ENCODE measurements at regions not wholly inside any gene's neighbourhood (a gene's known extent, or its start where the extent isn't known, plus 50 kb on each side); places are given as distances from the start of the nearest gene placed in this dataset.

DNA sequence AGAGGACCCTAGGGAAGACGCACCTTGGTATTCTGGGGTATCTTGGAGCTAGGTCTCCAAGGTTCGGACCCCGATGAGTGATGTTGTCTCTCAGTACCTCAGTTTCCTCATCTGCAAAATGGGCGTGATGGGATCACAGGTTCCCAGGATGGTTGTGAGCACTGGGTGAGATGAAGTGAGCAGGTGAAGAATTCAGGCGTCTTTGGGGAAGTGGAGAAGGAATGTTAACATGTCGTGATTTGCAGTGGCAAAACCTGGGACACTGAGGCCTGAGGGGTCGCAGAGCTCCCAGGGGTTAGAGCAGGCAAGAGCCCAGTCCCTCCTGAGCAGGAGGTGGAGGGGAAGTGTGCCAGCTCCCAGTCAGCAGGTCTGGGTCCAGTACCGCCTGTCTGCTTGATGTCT, 215.1 kb upstream of the GSE1 start:
- DNase-seq: no peak

DNA sequence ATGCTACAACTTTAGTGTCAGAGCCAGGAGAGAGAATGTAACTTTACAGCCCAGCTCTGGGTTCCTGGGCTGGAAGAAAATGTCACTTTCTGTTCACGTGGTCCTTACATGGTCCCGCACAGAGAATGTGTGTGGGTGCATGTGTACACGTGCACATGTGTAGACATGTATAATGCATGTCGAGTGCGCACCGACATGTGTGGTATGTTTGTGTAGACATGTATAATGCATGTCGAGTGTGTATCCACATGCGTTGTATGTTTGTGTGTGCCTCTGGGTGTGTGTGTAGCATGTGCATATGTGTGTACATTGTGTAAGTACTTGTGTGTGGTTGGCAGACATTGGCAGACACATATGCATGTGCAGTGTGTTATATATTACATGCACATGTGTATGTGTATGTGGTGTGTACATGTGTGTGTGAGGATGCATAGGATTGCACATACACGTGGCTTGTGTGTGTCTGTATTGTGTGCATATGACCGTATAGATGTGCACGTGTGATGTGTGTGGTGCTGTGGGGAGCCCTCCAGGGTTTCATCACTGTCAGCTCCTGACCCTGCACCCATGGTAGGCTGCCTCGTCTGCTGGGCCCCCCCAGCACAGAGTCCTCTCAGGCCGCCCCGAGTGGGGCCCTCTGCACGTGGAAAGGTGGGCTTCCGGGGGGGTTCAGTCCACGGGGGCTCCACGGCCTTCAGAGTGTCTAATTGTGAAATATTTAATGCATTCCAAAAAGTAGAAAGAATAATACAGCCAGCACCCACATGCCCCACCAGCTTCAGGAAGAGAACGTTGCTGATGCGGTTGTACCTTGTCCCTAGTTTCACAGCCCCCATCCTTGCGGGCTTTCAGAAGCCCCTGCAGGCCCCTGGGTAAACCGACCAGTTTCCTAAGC, 214.2 kb upstream of the GSE1 start:
- no peak for DNase-seq

DNA sequence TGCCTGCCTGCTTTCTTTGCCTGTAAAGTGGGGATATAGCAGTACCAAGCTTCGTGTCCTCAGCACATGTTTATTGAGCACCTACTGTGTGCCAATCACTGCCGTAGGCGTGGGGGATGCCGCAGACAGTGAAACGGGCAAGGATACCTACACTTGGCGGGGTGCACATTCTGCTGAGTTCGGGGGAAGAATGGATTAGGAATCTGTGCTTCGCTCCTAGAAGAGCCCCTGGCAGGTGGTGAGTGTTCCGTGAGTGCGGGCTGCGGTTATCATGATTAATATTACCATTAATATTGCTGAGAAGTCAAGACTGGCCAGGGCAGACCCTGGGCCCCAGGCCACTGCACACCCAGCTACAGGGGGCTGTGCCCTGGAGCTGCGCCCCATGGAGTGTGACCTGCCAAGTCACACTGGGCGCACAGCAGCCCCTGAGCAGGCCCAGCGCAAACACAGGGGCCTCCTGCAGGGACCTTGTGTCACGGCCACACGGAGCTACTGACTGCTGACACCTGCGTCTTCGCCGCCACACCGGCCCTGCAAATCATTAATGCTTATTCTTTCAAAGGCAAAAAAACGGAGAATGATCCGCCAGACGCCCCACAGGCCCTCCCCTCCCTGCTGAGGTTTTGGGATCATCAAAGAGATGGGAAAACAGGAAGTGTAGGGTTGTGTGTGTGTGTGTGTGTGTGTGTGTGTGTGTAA, 213.4 kb upstream of the GSE1 start:
- peak; percentile 35 for DNase-seq

DNA sequence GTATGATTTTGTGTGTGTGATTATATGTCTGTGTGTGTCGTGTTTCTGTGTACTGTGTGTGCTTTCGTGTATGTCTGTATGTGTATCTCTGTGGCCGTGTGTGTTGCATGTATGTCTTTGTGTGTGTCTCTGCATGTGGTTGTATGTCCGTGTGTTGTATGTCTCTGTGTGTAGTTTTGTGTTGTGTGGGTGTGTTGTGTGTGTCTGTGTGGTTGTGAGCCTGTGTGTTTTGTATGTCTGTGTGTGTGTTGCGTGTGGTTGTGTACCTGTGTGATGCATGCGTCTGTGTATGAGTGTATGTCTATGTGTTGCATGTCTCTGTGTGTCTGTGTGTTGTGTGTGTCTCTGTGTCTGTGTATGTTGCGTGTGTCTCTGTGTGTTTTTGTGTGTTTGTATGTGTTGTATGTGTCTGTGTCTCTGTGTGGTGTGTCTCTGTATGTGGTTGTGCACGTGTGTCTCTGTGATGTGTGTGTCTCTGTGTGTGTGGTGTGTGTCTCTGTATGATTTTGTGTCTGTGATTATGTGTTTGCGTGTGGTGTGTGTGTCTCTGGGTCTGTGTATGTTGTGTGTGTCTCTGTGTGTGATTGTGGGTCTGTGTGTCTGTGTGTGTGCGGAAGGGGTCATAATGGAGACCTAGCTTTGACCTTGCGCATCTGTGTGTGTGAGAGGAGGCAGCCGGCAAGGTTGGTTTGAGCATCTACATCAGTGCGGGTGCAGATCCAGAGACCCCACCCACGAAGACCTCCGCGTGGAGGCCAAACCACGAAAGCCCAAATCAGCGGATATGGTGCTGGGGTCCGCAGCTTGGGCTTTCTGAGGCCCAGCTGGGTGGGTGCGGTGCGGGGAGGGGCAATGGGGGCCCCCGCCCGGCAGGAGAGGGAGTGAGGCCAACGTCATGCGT, 212.6 kb upstream of the GSE1 start:
- no peak for DNase-seq

DNA sequence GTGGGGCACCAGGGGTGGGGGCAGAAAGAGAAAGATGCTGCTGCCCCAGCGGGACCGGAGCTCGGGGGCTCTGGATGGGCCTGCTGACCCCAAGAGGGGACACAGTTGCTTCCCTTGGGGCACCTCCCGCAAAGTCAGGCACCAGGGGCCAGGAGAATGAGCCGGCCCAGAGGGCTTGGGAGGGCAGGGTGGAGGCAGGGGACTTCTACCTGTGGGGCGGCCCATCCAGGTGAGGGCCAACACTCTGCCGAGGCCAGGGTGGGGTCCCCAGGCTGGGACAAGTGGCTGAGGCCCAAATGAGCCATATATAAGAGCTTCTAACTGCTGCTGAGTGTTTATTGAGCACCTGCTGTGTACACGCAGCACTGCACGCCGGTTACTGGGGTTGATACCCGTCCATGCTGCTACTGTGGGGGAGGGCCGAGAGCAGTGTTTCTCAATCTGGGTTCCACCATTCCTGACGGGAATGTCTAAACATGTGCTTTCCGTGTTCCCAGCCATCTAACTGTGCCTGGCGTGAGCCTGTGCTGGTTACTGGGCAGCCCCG, 211.7 kb upstream of the GSE1 start:
- no peak for DNase-seq

DNA sequence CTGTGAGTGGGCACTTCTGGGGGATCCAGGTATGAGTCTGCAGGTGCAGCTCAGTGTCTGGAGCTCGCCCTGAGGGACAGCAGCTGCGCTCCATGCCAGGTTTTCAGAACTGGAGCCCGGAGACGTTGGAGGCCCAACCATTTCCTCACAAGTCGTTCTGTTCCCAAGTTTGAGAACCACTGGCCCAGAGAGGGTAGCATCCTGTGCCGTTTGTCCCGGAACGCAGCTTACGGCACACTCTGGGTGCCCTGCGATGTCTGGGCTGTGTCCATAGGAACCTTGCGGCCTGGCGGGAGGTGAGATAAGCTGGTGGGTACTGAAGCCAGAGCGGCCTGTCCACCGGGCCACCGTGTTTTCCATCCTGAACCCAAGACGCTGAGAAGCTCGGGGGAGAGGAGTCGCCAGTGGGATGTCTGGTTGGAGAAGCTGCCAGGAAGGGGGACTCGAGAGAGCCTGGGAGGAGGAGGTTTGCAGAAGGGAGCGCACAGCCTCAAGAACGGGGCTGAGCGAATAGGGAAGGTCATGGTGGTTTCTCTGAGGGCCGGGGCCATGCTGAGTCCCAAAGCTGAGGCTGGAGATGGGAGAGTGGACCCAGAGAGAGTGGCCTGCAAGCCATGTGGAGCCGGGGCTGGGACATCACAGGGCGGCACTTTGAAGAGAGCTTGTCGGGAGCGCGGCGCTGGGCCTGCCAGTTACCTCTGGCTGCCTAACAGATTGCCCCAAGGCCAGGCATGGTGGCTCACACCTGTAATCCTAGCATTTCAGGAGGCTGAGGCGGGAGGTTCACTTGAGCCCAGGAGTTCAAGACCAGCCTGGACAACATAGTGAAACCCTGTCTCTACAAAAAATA, 211.0 kb upstream of the GSE1 start:
- DNase-seq: no peak

DNA sequence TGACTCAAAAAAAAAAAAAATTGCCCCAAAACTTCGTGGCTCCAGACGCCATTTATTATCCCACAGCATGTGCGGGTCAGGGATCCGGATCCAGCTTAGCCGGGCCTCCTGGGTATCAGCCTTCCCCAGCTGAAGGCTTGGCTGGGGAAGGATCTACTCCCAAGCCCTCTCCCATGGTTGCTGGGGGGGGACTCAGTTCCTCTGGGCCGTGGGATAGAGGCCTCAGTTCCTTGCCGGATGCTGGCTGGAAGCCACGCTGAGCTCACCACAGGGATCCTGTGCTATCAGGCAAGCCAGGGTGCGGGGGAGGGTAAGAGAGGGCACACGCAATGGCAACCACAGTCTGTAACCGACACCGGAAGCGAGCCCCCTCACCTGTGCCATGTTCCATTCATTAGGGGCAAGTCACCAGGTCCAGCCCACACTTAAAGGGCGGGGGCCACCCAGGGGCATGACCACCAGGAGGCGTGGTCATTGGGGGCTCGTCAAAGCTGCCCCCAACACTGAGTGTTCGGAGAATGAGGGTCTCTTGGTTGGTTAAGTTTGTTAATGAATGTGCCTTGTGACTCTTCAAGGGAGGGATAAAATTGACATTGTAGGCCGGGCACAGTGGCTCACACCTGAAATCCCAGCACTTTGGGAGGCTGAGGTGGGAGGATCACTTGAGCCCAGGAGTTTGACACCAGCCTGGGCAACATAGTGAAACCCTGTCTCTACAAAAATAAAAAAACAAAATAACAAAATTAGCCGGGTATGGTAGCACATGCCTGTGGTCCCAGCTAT, 210.0 kb upstream of the GSE1 start:
- peak; percentile 64 for DNase-seq

DNA sequence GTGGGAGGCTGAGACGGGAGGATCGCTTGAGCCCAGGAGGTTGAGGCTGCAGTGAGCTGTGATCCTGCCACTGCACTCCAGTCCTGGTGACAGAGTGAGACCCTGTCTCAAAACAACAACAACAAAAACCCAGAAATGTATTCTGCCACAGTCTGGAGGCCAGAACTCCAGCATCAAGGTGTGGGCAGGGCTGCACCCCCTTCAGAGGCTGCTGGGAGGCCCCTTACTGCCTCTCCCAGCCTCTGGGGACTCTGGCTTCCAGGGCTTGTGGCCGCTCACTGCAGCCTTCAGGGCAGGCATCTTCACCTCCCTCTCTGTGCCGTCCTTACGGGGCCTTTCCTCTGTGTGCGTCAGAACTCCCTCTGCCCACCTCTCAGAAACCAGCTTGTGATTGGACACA, 209.4 kb upstream of the GSE1 start:
- no peak for DNase-seq

DNA sequence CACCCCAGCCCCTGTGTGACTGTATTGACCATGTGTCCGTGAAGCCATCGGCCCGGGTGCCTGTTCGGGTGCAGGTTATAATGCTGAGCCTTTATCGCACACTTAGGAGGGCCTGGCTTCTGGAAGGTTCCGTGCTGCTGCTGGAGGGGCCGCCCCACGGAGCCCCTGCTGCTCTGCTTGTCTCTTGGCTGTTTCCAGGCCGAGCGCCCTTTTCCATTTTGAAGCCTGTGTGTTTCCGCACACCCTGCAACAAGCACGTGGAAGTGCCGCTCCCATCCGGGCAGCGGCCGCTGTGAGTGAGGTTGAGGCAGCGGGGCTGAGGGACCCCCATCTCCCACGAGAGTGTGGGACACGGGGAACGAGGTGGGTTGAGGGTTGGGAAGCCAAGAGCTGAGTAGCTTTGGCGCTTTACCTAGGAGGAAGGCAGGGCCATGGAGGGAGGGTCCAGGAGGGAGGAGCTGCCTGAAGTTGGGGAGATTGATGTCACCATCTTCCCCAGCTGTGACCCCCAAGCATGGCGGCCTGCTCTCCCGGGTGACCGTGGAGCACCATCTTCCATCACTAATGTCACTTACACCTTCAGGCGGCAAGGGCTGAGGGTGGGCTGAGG, 200.1 kb upstream of the GSE1 start:
- DNase-seq: no peak

DNA sequence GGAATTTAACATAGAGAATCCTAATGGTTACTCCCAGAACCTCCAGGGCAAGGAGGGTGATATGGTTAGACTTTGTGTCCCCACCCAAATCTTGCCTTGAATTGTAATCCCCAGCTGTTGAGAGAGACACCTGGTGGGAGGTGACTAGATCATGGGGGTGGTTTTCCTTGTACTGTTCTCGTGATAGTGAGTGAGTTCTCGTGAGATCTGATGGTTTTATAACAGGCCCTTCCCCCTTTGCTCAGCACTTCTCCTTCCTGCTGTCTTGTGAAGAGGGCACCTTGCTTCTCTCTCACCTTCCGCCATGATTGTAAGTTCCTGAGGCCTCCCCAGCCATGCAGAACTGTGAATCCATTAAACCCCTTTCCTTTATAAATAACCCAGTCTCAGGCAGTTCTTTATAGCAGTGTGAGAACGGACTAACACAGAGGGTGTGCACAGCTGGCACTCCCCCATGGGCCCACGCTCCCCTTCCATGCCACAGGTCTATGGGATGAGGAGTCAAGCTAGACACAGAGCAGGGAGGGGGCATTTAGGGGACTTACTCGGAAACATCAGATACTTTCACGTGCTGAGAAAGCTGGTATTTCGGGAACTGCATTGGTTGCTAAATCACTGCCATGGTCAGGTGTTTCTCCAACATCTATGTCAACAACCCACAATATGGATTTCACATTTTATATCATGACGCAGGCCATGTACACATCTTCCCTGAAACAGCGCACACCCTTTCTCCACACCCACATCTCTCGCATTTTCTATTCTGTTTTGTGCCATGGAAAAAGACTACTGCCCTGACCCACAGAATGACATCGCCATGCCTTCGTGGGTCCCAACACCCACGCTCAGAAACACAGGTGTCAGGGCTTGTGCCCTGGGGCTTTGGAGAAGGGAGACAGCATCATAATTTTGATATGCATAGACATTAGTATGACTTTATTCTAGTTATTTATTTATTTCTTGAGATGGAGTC, 199.1 kb upstream of the GSE1 start:
- DNase-seq: no peak

DNA sequence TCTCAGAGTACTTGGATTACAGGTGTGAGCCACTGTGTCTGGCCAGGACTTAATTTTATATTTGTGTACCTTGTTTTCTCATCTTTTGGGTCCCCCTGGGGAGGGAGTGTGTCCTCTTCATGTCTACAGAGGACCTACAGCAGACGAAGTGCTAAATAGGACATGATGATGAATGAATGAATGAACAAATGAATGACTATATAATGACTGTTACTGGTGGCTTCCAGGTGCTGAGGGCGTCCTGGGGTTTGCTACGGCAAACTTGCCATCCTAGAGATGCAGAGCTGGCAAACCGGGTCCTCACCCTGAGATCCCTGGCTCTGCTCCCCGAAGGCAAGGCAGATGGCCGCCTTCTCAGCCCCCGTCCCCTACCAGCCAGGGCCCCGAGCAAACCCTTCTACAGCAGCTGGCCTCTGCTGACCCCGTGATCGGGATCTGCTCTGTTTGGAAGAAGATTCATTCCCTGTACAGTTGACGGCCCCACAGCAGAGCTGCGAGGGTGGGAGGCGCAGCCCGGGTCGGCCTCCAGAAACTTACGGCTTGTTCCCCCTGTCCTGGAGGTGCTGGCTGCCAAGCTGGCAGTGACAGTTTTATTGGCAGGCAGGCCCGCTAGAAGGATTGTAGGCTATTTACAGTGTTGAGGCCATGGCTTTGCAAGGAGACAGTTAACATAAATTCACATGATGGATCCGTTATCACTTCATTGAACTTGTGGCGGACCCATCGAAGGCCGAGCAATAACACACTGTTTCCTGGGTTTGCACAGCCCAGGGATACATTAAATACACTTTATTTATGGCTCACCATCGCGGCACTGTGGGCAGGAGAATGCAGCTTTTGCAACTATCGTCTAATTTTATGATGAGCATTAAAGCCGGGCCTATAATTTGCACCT, 197.7 kb upstream of the GSE1 start:
- DNase-seq: no peak

DNA sequence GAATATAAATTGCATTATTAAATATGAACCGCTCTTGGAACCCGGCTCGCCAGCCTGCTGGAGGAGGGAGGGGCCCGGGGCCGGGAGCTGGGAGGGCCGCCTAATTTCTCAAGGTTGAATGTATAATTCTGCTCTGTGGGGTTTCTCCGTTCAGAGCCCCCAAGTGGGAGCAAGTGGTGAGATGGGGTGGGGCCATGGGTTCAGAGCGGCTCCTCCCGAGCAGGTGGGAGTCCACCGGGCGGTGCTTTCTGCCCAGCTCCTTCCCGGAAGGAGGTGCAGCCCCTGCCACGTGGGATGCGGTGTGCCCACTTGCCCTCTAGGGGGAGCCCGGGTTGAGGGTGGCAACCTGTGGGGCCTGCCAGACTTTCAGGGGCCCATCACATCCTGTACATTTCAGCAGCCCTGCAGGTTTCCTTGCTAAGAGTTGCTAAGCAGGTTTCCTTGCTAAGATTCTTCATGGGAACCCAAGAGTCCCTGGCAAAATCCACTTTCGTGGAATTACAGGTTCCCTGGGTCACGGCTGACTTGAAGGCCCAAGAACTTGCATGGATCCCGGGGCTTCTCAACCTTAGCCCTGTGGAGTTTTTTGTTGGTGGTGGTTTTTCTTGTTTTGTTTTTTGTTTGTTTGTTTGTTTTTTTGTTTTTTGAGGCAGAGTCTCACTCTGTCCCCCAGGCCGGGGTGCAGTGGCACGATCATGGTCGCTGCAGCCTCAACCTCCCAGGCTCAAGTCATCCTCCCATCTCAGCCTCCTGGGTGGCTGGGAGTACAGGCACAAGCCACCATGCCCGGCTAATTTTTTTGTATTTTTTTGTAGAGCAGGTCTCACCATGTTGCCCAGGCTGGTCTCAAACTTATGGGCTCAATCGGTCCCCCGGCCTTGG, 196.7 kb upstream of the GSE1 start:
- peak; percentile 63 for DNase-seq

DNA sequence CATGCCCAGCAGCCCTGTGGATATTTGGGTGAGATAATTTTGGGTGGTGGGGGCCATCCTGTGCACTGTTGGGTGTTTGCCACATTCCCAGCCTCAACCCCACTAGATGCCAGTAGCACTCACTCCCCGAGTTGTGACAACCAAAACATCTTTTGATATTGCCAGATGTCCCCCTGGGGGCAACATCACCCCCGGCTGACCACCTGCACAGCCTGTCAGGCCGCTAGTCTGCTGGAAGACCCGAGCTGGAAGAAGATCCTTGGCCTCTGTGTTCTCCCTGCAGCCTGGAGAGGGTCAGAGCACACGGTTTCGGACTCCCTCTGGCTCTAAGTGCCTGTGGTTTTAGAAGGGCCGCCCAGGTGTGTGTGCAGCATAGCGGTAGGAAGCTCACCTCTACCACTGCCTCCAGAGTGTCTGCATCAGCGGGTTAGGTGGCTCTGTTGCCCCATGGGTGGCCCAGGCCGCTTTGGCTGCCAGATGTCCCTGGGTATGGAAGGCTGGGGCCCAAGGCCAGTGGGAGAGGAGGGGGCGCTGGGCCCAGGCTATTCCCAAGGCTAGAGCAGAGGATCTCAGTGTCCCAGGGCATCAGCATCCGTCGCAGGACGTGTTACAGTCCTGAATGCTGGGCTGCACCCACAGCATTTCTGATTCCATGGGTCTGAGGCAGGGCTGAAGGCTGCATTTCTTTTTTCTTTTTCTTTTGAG, 195.8 kb upstream of the GSE1 start:
- peak; percentile 39 for DNase-seq

DNA sequence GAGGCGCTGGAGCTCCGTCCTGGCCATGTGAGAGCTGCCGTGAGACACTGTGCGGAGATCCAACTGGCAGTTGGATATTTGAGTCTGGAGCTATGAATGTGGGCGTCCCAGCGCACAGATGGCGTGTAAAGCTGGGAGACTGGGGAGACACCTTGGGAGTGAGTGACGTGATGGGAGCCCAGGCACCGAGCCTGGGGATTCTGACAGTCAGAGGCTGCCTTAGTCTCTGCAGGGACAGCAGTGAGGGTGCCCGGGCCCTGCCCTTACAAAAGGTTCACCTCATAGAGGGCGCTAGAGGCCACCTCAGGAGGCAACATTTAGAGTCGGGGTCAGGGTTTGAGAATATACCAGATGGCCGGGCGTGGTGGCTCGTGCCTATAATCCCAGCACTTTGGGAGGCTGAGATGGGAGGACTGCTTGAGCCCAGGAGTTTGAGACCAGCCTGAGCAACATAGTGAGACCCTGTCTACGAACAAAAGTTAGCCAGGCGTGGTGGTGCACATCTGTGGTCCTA, 194.1 kb upstream of the GSE1 start:
- no peak for DNase-seq

DNA sequence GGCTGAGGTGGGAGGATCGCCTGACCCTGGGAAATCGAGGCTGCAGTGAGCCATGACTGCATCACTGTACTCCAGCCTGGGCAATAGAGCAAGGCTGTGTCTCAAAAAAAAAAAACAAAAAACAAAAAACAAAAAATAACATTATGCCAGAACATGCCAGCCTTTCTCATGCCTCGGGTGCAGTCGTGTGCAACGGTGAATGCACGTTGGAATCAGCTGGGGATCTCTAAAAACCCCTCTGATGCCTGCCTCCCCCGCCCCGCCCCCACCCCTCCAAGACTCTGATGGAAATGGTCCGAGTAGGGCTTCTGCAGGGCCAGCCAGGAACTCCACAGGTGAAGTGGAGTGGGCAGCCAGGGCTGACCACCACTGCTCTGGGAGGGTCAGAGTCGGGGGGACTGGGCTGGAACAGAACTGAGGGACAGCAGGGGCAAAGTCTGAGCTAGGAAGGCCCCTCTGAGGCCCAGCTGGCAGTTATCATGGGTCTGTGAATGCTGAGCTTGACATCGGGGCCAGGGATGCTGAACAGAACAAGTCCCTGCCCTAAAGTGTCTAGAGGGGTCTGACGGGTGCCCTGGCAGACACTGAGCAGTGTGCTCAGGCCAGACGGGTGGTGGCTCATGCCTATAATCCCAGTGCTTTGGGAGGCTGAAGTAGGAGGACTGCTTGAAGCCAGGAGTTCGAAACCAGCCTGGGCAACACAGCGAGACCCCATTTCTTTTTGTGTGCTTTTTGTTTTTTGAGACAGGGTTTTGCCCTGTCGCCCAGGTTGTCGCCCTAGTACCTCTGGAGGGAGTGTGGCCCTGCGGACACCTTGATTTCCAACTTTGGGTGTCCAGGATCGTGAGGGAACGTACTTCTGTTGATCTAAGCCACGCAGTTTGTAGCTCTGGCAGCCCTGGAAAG, 193.4 kb upstream of the GSE1 start:
- DNase-seq: no peak
